CD14-positive monocyte (primary cell): ENCODE measurements at regions not wholly inside any gene's neighbourhood (a gene's known extent, or its start where the extent isn't known, plus 50 kb on each side); places are given as distances from the start of the nearest gene placed in this dataset.

Source experiments
- DNase-seq, 3 donors: peaks; one replicate each; pipeline ENCODE4 v3.0.0-alpha.2; 2011 to 2022
- H2AFZ ChIP-seq: 2 replicates; pipeline ENCODE4 v1.6.0; 2012; ENCODE audit warnings: mild to moderate bottlenecking, low read depth, low read length, inconsistent platforms; ENCODE audit not compliant: insufficient read depth, poor library complexity, severe bottlenecking
- H3K27ac ChIP-seq, 2 donors: 1 replicate in 1 of 2; 2 replicates in 1 of 2; pipeline ENCODE4 v1.5.1; 2012 to 2013; ENCODE audit warnings: low read length in 2 of 2, control low read depth in 1 of 2, inconsistent platforms in 1 of 2, low read depth in 1 of 2, mild to moderate bottlenecking in 1 of 2
- H3K27me3 ChIP-seq, 2 donors: one replicate each; pipeline versions ENCODE4 v1.6.0 to v1.6.1; 2011 to 2013; ENCODE audit warnings: low read length in 2 of 2; ENCODE audit not compliant: control insufficient read depth in 2 of 2, insufficient read depth in 2 of 2
- H3K36me3 ChIP-seq, 2 donors: replicated peaks in 1 of 2; 1 replicate in 1 of 2; 2 replicates in 1 of 2; pipeline versions ENCODE4 v1.5.1 to v1.6.1; 2012 to 2013; ENCODE audit warnings: low read length in 2 of 2, control low read depth in 1 of 2, inconsistent platforms in 1 of 2, mild to moderate bottlenecking in 1 of 2; ENCODE audit not compliant: insufficient read depth in 2 of 2, control insufficient read depth in 1 of 2
- H3K4me1 ChIP-seq, 2 donors: 1 replicate in 1 of 2; 2 replicates in 1 of 2; pipeline versions ENCODE4 v1.5.1 to v1.6.1; 2012 to 2013; ENCODE audit warnings: low read length in 2 of 2, control low read depth in 1 of 2, inconsistent platforms in 1 of 2, mild to moderate bottlenecking in 1 of 2, moderate library complexity in 1 of 2; ENCODE audit not compliant: insufficient read depth in 2 of 2, control insufficient read depth in 1 of 2
- H3K4me2 ChIP-seq: replicated peaks from 2 replicates; pipeline ENCODE3; 2012; ENCODE audit warnings: low read length, moderate library complexity, mild to moderate bottlenecking; ENCODE audit not compliant: poor library complexity, severe bottlenecking; ENCODE audit errors: extremely low read depth
- H3K4me3 ChIP-seq, 3 experiments: fragments of 200-600 bp in 1 of 3; sonication (generic) in 1 of 3; replicated peaks in 1 of 3; 1 replicate in 2 of 3; 2 replicates in 1 of 3; pipeline ENCODE4 v1.5.1; 2011 to 2013; ENCODE audit warnings: low read length in 3 of 3, mild to moderate bottlenecking in 3 of 3, control low read depth in 2 of 3, low read depth in 2 of 3, inconsistent platforms in 1 of 3, moderate library complexity in 1 of 3
- H3K79me2 ChIP-seq: 2 replicates; pipeline ENCODE4 v1.6.0; 2012; ENCODE audit warnings: mild to moderate bottlenecking, control low read depth, inconsistent platforms, low read length, moderate library complexity; ENCODE audit not compliant: insufficient read depth
- H3K9ac ChIP-seq: 2 replicates; pipeline ENCODE4 v1.6.0; 2017; ENCODE audit warnings: low read length, mild to moderate bottlenecking; ENCODE audit not compliant: insufficient read depth, poor library complexity, severe bottlenecking
- H3K9me3 ChIP-seq, 2 donors: replicated peaks in 1 of 2; 1 replicate in 1 of 2; 2 replicates in 1 of 2; pipeline versions ENCODE4 v1.5.1 to v1.6.1; 2012 to 2013; ENCODE audit warnings: low read length in 2 of 2, control low read depth in 1 of 2; ENCODE audit not compliant: control insufficient read depth in 1 of 2, insufficient read depth in 1 of 2
- H4K20me1 ChIP-seq: 2 replicates; pipeline ENCODE4 v1.6.0; 2012; ENCODE audit warnings: mild to moderate bottlenecking, low read length, control low read depth, moderate library complexity; ENCODE audit not compliant: insufficient read depth
- H3K27ac Mint-ChIP-seq, 7 donors: one replicate each; pipeline ENCODE4 v1.8.0; 2020; ENCODE audit warnings: mild to moderate bottlenecking in 7 of 7, mixed read lengths in 7 of 7, moderate library complexity in 6 of 7, inconsistent platforms in 2 of 7
- H3K27me3 Mint-ChIP-seq, 3 donors: one replicate each; pipeline ENCODE4 v1.8.0; 2021 to 2022; ENCODE audit warnings: low read depth in 3 of 3, mild to moderate bottlenecking in 3 of 3, mixed read lengths in 3 of 3, moderate library complexity in 3 of 3, inconsistent platforms in 1 of 3
- H3K36me3 Mint-ChIP-seq, 2 donors: one replicate each; pipeline ENCODE4 v1.8.0; 2020; ENCODE audit warnings: mixed read lengths in 2 of 2, inconsistent platforms in 1 of 2, mild to moderate bottlenecking in 1 of 2
- H3K4me1 Mint-ChIP-seq: one replicate; pipeline ENCODE4 v1.8.0; 2020; ENCODE audit warnings: mild to moderate bottlenecking, mixed read lengths
- H3K4me3 Mint-ChIP-seq, 2 donors: one replicate each; pipeline ENCODE4 v1.8.0; 2020; ENCODE audit warnings: mild to moderate bottlenecking in 2 of 2, mixed read lengths in 2 of 2, moderate library complexity in 1 of 2
- H3K9me3 Mint-ChIP-seq, 7 donors: one replicate each; pipeline ENCODE4 v1.8.0; 2020 to 2022; ENCODE audit warnings: mixed read lengths in 7 of 7, mild to moderate bottlenecking in 6 of 7, moderate library complexity in 6 of 7, inconsistent platforms in 2 of 7
- CTCF ChIP-seq: fragments of 200-600 bp; IDR thresholded peaks from one replicate; pipeline ENCODE4 v1.8.0; 2022; ENCODE audit warnings: antibody characterized with exemption, mild to moderate bottlenecking
- WGBS: methylation state at CpG from one replicate; pipeline ENCODE4 v1.1.5; 2013; ENCODE audit warnings: missing lambda C conversion rate; ENCODE audit not compliant: insufficient coverage; 5-methylcytosine and 5-hydroxymethylcytosine counted together
- intact Hi-C, 2 donors: fragments of 100-400 bp; cut with micrococcal nuclease; formaldehyde crosslinking; loops; one replicate each; pipeline versions ENCODE4 v1.15.0 to v1.15.1; 2023

- Mint-ChIP-seq H3K27me3 (peaks cover 0 to 2% (median 0%) of the 10 kb centered on the region in 3 donors), H3K4me1 (no peaks in the 10 kb centered on the region), H3K36me3 (no peaks in the 10 kb centered on the region), H3K27ac (no peak overlapping the region), H3K4me3 (no peak overlapping the region), H3K9me3 (peaks cover 10 to 24% (median 19%) of the 10 kb centered on the region in 7 donors)
- 60% methylated on average over 1 of the region's 3 CpGs for WGBS
- no peaks in the 10 kb centered on the region for H4K20me1 ChIP-seq
- no peak overlapping the region for H2AFZ ChIP-seq
- no peaks in the 10 kb centered on the region for H3K79me2 ChIP-seq
- no peak for DNase-seq
- H3K36me3 ChIP-seq, result no peaks in the 10 kb centered on the region
- no peak overlapping the region for H3K4me2 ChIP-seq
- TF ChIP-seq CTCF, result no peak
- H3K4me3 ChIP-seq, result no peak overlapping the region
- no peaks in the 10 kb centered on the region for H3K27me3 ChIP-seq
- intact Hi-C loops, result no loop called here
- H3K27ac ChIP-seq, result no peak overlapping the region
- peaks cover 9 to 26% of the 10 kb centered on the region in 2 donors for H3K9me3 ChIP-seq
- H3K9ac ChIP-seq, result no peak overlapping the region
- no peaks in the 10 kb centered on the region for H3K4me1 ChIP-seq
Measured at GRCh38 chr6:130534627-130535026, 168.8 kb downstream of the TMEM200A start.

GRCh38 chr6:130535242-130535641, 169.4 kb downstream of the TMEM200A start:
- no peak for TF ChIP-seq CTCF
- Mint-ChIP-seq H3K27ac (no peak overlapping the region), H3K4me3 (no peak overlapping the region), H3K27me3 (peaks cover 0 to 2% (median 0%) of the 10 kb centered on the region in 3 donors), H3K9me3 (peaks cover 9 to 23% (median 19%) of the 10 kb centered on the region in 7 donors), H3K36me3 (no peaks in the 10 kb centered on the region), H3K4me1 (no peaks in the 10 kb centered on the region)
- Histone ChIP-seq H3K27ac (no peak overlapping the region), H3K9ac (no peak overlapping the region), H3K4me3 (no peak overlapping the region), H3K9me3 (peaks cover 9 to 20% of the 10 kb centered on the region in 2 donors), H3K79me2 (no peaks in the 10 kb centered on the region), H3K4me2 (no peak overlapping the region), H3K36me3 (no peaks in the 10 kb centered on the region), H2AFZ (no peak overlapping the region), H4K20me1 (no peaks in the 10 kb centered on the region), H3K4me1 (no peaks in the 10 kb centered on the region), H3K27me3 (no peaks in the 10 kb centered on the region)
- DNase-seq, result no peak
- intact Hi-C loops, result no loop called here
- no CpG with 5 or more reads among the region's 2 CpGs for WGBS
